Chondrocyte (in vitro differentiated cells): ENCODE measurements at regions not wholly inside any gene's neighbourhood (a gene's known extent, or its start where the extent isn't known, plus 50 kb on each side); places are given as distances from the start of the nearest gene placed in this dataset.
A peak's percentile ranks its signal among the peaks of the same experiment; 100 is the strongest.

ENCODE experiments used
- DNase-seq: peaks from one replicate; pipeline ENCODE4 v3.0.0; 2021; ENCODE audit warnings: mixed read lengths, low spot score
- H3K27ac Mint-ChIP-seq: one replicate; pipeline ENCODE4 v1.8.0; 2021; ENCODE audit warnings: mild to moderate bottlenecking, moderate library complexity, mixed read lengths; ENCODE audit not compliant: unreplicated experiment
- H3K27me3 Mint-ChIP-seq: 2 replicates; pipeline ENCODE4 v1.8.0; 2021; ENCODE audit warnings: low read depth, mixed read lengths
- H3K36me3 Mint-ChIP-seq: 2 replicates; pipeline ENCODE4 v1.8.0; 2021; ENCODE audit warnings: low read depth, mixed read lengths
- H3K4me1 Mint-ChIP-seq: 2 replicates; pipeline ENCODE4 v1.8.0; 2021; ENCODE audit warnings: low read depth, mild to moderate bottlenecking, mixed read lengths
- H3K4me3 Mint-ChIP-seq: one replicate; pipeline ENCODE4 v1.8.0; 2021; ENCODE audit warnings: mild to moderate bottlenecking, moderate library complexity, mixed read lengths; ENCODE audit not compliant: unreplicated experiment
- H3K9me3 Mint-ChIP-seq: 2 replicates; pipeline ENCODE4 v1.8.0; 2021; ENCODE audit warnings: low read depth, mixed read lengths
- TF ChIP-seq, protein P1 (sequence below): fragments of 200-600 bp; sonication (generic); IDR thresholded peaks from 2 replicates; pipeline ENCODE4 v1.5.0; 2021; ENCODE audit warnings: antibody characterized with exemption, mild to moderate bottlenecking, moderate library complexity

DNA sequence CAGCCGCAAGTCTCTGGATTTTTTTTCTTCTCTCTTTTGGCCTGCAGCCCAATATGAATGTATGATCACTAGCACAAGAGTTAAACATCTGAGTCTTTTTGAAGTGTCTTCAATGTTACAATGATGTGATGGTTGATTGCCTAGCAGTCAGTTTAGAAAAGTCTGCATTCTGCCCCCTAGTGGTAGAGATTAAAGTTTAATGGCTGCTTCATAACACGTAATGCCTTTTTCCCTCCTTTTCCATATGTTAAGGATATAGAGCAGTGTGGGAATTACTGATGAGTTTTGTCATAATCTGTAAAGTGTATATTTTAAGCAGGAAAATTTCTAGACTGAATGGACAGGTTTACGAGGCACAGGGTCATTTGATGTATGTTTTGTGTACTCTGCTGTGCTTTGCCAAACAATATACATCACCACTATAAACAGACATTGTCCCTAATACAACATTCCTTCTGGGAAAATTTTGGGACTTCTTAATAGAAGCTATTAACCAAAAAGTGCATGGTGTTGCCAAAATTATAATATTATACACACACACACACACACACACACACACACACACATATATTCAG is 1038.5 kb upstream of the NR2F2 start:
- no peaks in the 10 kb centered on the region for H3K9me3 Mint-ChIP-seq
- H3K4me1 Mint-ChIP-seq = peaks cover 37% of the 10 kb centered on the region
- TF ChIP-seq, protein P1, sequence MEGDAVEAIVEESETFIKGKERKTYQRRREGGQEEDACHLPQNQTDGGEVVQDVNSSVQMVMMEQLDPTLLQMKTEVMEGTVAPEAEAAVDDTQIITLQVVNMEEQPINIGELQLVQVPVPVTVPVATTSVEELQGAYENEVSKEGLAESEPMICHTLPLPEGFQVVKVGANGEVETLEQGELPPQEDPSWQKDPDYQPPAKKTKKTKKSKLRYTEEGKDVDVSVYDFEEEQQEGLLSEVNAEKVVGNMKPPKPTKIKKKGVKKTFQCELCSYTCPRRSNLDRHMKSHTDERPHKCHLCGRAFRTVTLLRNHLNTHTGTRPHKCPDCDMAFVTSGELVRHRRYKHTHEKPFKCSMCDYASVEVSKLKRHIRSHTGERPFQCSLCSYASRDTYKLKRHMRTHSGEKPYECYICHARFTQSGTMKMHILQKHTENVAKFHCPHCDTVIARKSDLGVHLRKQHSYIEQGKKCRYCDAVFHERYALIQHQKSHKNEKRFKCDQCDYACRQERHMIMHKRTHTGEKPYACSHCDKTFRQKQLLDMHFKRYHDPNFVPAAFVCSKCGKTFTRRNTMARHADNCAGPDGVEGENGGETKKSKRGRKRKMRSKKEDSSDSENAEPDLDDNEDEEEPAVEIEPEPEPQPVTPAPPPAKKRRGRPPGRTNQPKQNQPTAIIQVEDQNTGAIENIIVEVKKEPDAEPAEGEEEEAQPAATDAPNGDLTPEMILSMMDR = peak; percentile 83
- H3K27me3 Mint-ChIP-seq = no peaks in the 10 kb centered on the region
- H3K27ac Mint-ChIP-seq = no peak overlapping the region
- peaks cover 2% of the 10 kb centered on the region for H3K36me3 Mint-ChIP-seq
- DNase-seq = no peak
- no peak overlapping the region for H3K4me3 Mint-ChIP-seq

GRCh38 chr15:95292785-95293450 is 1037.6 kb upstream of the NR2F2 start:
- no peak overlapping the region for H3K4me3 Mint-ChIP-seq
- no peak for DNase-seq
- peaks cover 29% of the 10 kb centered on the region for H3K4me1 Mint-ChIP-seq
- H3K27me3 Mint-ChIP-seq = no peaks in the 10 kb centered on the region
- H3K36me3 Mint-ChIP-seq = peaks cover 2% of the 10 kb centered on the region
- H3K27ac Mint-ChIP-seq = no peak overlapping the region
- TF ChIP-seq, protein P1 = no peak
- no peaks in the 10 kb centered on the region for H3K9me3 Mint-ChIP-seq

DNA sequence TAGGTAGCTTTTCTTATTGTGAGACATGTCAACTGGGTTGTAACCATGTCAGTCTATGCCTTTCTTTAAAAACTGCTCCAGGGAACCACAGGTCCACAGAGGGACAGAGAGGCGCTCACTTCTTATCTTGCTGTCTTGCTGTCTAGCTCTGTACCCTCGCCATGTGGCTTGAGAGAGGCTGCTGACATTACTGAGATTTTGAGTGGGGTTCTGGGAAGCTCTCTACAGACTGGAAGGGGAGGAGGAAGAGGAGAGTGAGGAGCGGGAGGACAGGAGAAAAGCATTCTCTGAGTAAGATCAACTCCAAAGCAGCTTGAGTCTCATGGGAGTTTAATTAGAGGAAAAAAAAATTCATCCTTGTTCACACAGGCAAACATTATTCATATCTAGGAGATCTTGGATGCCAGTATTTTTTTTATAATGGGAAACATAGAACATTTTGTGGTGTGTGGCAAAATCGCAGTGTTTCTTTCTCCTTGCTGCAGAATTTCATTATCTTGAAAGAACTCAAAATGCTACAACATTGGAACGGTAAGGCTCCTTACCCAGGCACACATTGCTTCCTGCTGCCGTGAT is 1037.0 kb upstream of the NR2F2 start:
- H3K27me3 Mint-ChIP-seq = no peaks in the 10 kb centered on the region
- no peak overlapping the region for H3K27ac Mint-ChIP-seq
- DNase-seq = no peak
- no peaks in the 10 kb centered on the region for H3K9me3 Mint-ChIP-seq
- no peak overlapping the region for H3K4me3 Mint-ChIP-seq
- no peaks in the 10 kb centered on the region for H3K36me3 Mint-ChIP-seq
- H3K4me1 Mint-ChIP-seq = peaks cover 23% of the 10 kb centered on the region
- TF ChIP-seq, protein P1 = no peak

DNA sequence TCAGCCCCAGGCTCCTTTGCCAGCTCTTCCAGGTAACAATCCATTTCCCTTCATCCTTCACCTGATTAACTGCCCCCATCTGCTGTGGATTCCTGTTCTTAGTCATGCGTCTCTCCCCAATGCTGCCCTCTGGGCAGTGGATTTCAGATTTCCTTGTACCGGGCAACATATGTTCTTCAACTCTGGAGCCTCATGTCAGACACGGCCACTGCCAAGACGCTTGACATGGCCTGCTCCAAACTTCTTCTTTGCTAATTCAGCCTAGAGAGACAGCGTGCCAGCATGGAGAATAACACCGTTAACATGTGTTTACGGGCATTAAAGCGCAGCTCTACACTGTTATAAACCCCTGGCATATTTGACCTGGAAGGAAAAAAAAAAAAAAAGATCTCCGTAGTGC is 1035.1 kb upstream of the NR2F2 start:
- Mint-ChIP-seq H3K27ac (no peak overlapping the region), H3K4me1 (peaks cover 5% of the 10 kb centered on the region), H3K4me3 (no peak overlapping the region), H3K27me3 (no peaks in the 10 kb centered on the region), H3K36me3 (no peaks in the 10 kb centered on the region), H3K9me3 (no peaks in the 10 kb centered on the region)
- TF ChIP-seq, protein P1 = no peak
- DNase-seq = no peak

- Mint-ChIP-seq H3K4me1 (peaks cover 10% of the 10 kb centered on the region), H3K4me3 (no peak overlapping the region), H3K9me3 (peaks cover under 1% of the 10 kb centered on the region), H3K27ac (no peak overlapping the region), H3K36me3 (no peaks in the 10 kb centered on the region), H3K27me3 (no peaks in the 10 kb centered on the region)
- DNase-seq = no peak
- TF ChIP-seq, protein P1 = no peak
Observed at GRCh38 chr15:95295896-95296625, 1034.4 kb upstream of the NR2F2 start.
